GM12891 (cell line): ENCODE measurements at regions not wholly inside any gene's neighbourhood (a gene's known extent, or its start where the extent isn't known, plus 50 kb on each side); places are given as distances from the start of the nearest gene placed in this dataset.

ENCODE experiments used
- POLR2AphosphoS5 ChIP-seq: IDR thresholded peaks from 2 replicates; pipeline ENCODE4 v1.6.1; 2011; ENCODE audit warnings: low read depth, low read length, control low read depth
- SPI1 ChIP-seq: IDR thresholded peaks from 2 replicates; pipeline ENCODE4 v1.6.1; 2011; ENCODE audit warnings: low read depth, low read length, control low read depth

DNA sequence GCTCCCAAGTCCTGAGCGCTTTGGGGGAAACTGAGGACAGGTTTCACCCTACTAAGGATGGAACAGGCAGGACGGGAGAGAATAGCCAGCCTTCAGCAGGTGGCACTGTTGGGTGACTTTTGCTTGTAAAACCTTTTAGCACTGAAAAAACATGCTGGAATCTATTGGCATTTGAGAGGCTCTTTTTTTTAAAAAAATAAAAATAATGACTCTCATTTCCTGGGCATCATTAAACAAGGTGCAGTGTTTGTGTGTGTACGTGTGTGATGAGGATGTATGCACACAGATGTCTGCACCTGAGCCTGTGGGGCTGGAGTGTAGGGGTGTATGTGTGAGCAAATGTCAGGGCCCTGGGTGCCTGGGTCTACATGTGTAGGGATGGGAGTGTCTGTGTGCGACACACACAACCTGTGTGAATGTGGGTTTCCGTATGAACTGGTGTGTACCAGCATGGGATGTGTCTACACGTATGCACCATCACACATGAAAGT, 177.9 kb downstream of the RPS24 start:
- no peak for TF ChIP-seq SPI1
- TF ChIP-seq POLR2AphosphoS5: no peak
